Kidney tubule cell (primary cell): ENCODE measurements at regions not wholly inside any gene's neighbourhood (a gene's known extent, or its start where the extent isn't known, plus 50 kb on each side); places are given as distances from the start of the nearest gene placed in this dataset.

ENCODE experiments used
- DNase-seq: peaks from one replicate; pipeline ENCODE4 v3.0.0-alpha.2; 2018; ENCODE audit warnings: low spot score

GRCh38 chr13:88601949-88602348, 930.8 kb downstream of the SLITRK5 start:
- no peak for DNase-seq

GRCh38 chr13:88602786-88603777, 931.9 kb downstream of the SLITRK5 start:
- DNase-seq, result no peak

- no peak for DNase-seq
Observed at GRCh38 chr13:88617176-88617575, 946.0 kb downstream of the SLITRK5 start.

GRCh38 chr13:88622362-88622973, 951.3 kb downstream of the SLITRK5 start:
- no peak for DNase-seq

GRCh38 chr13:88623150-88623549, 952.0 kb downstream of the SLITRK5 start:
- no peak for DNase-seq

- no peak for DNase-seq
Observed at GRCh38 chr13:88627071-88627470, 955.9 kb downstream of the SLITRK5 start.

GRCh38 chr13:88628882-88629281, 957.7 kb downstream of the SLITRK5 start:
- no peak for DNase-seq

- DNase-seq, result no peak
Observed at GRCh38 chr13:88637935-88638334, 966.8 kb downstream of the SLITRK5 start.

GRCh38 chr13:88643233-88643632, 972.1 kb downstream of the SLITRK5 start:
- DNase-seq, result no peak

GRCh38 chr13:88648598-88649373, 977.6 kb downstream of the SLITRK5 start:
- no peak for DNase-seq

- DNase-seq, result no peak
Observed at GRCh38 chr13:88649855-88650254, 978.7 kb downstream of the SLITRK5 start.

GRCh38 chr13:88651531-88651930, 980.4 kb downstream of the SLITRK5 start:
- no peak for DNase-seq

- no peak for DNase-seq
Observed at GRCh38 chr13:88656751-88657150, 985.6 kb downstream of the SLITRK5 start.

- DNase-seq, result no peak
Observed at GRCh38 chr13:88670509-88670908, 999.3 kb downstream of the SLITRK5 start.

GRCh38 chr13:88674841-88675240, 1003.7 kb downstream of the SLITRK5 start:
- no peak for DNase-seq

- DNase-seq, result no peak
Observed at GRCh38 chr13:88675347-88675996, 1004.3 kb downstream of the SLITRK5 start.

GRCh38 chr13:88676016-88676415, 1004.8 kb downstream of the SLITRK5 start:
- DNase-seq, result no peak

- no peak for DNase-seq
Observed at GRCh38 chr13:88685459-88685858, 1014.3 kb downstream of the SLITRK5 start.

- DNase-seq, result no peak
Observed at GRCh38 chr13:88701551-88701950, 1030.4 kb downstream of the SLITRK5 start.

- DNase-seq, result no peak
Observed at GRCh38 chr13:88704600-88705275, 1033.6 kb downstream of the SLITRK5 start.

GRCh38 chr13:88707646-88708045, 1036.5 kb downstream of the SLITRK5 start:
- DNase-seq, result no peak
